ENCODE measurements at regions not wholly inside any gene's neighbourhood (a gene's known extent, or its start where the extent isn't known, plus 50 kb on each side); places are given as distances from the start of the nearest gene placed in this dataset.

DNA sequence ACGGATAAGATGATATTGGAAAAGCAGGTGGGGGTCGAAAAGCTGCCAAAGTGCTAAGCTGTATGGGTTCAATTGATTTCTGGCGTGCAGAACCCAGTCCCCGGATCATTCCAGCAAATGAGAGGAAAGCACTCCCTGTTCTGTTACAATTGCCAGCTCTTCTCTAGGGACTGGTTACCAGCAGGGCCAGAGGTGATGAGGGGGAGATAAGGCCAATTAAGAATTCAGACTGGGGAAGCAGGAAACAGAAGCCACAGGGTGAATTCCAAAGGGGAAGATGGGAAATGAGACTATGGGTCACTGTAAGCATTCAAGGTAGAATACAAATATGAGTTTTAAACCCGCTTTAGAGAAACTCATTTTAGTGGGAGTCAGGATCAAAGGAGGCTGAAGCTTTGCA, 349.4 kb upstream of the MAP3K7 start:
- DNase-seq (no peak), FAIRE-seq (no peak), ATAC-seq (no peak)
- H3K9me3 ChIP-seq = no peaks in the 10 kb centered on the region
- 83 to 86% methylated on average over 5 of the region's 5 CpGs for whole genome bisulfite sequencing, 2 donors
- H3K4me3 ChIP-seq = no peak overlapping the region
- no peaks in the 10 kb centered on the region for H3K27me3 ChIP-seq
- H3K36me3 ChIP-seq = no peaks in the 10 kb centered on the region
- intact Hi-C loops (cut with DNase I) = no loop called here
- TF ChIP-seq, protein P1, sequence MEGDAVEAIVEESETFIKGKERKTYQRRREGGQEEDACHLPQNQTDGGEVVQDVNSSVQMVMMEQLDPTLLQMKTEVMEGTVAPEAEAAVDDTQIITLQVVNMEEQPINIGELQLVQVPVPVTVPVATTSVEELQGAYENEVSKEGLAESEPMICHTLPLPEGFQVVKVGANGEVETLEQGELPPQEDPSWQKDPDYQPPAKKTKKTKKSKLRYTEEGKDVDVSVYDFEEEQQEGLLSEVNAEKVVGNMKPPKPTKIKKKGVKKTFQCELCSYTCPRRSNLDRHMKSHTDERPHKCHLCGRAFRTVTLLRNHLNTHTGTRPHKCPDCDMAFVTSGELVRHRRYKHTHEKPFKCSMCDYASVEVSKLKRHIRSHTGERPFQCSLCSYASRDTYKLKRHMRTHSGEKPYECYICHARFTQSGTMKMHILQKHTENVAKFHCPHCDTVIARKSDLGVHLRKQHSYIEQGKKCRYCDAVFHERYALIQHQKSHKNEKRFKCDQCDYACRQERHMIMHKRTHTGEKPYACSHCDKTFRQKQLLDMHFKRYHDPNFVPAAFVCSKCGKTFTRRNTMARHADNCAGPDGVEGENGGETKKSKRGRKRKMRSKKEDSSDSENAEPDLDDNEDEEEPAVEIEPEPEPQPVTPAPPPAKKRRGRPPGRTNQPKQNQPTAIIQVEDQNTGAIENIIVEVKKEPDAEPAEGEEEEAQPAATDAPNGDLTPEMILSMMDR (IDR thresholded peaks at IDR 0.05) = no peak
- no peaks in the 10 kb centered on the region for H3K4me1 ChIP-seq
- H3K27ac ChIP-seq = no peak overlapping the region

DNA sequence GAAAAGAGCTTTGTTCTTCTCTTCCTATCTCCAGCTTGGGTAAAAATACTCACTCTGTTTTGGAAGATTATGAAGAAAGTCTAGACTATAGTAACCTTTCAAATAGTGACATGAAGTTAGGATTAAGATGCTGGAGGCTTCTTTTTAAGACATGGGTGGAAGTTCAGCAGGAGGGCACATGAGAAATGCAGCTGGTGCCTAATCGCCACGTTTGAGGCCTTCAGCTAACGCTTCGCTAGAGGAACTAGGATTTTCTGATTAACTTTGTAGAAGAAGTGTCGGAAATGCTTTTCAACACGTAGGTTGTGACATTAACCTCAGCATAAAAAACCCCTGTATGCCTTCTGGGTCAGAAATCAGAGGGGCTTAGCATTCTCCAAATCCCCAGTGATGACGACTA, 348.1 kb upstream of the MAP3K7 start:
- no peaks in the 10 kb centered on the region for H3K36me3 ChIP-seq
- no peaks in the 10 kb centered on the region for H3K4me1 ChIP-seq
- no peak overlapping the region for H3K27ac ChIP-seq
- TF ChIP-seq, protein P1 (IDR thresholded peaks at IDR 0.05) = no peak
- H3K4me3 ChIP-seq = no peak overlapping the region
- DNase-seq (no peak), ATAC-seq (no peak), FAIRE-seq (no peak)
- no peaks in the 10 kb centered on the region for H3K27me3 ChIP-seq
- WGBS, 2 donors = 85 to 90% methylated on average over 7 of the region's 7 CpGs
- H3K9me3 ChIP-seq = no peaks in the 10 kb centered on the region
- intact Hi-C loops (cut with DNase I) = no loop called here

DNA sequence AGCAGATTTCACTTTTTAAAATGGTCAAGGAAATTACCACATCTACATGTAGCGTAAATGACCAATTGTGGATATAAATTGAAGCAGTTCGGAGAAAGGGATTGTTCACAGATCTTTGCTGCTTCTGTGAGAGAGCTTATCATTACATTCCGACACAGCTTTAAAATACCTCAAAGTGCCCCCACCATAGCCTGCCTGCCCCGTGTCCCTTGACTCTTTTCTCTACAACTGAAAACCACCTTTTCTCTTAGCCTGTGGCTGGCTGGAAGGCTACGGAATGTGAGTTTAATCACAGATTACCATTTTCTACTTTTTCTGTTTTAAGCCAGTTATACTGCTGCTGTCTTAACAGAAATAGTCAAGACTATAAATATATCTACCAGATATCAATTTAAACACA, 347.2 kb upstream of the MAP3K7 start:
- H3K4me1 ChIP-seq = no peaks in the 10 kb centered on the region
- H3K9me3 ChIP-seq = no peaks in the 10 kb centered on the region
- DNase-seq = no peak
- H3K36me3 ChIP-seq = no peaks in the 10 kb centered on the region
- no peak overlapping the region for H3K27ac ChIP-seq
- TF ChIP-seq, protein P1 (IDR thresholded peaks at IDR 0.05) = no peak
- intact Hi-C loops (cut with DNase I) = no loop called here
- no peak overlapping the region for H3K4me3 ChIP-seq
- no peaks in the 10 kb centered on the region for H3K27me3 ChIP-seq
- no peak for FAIRE-seq
- ATAC-seq = no peak
- 89 to 93% methylated on average over 5 of the region's 5 CpGs for WGBS, 2 donors

DNA sequence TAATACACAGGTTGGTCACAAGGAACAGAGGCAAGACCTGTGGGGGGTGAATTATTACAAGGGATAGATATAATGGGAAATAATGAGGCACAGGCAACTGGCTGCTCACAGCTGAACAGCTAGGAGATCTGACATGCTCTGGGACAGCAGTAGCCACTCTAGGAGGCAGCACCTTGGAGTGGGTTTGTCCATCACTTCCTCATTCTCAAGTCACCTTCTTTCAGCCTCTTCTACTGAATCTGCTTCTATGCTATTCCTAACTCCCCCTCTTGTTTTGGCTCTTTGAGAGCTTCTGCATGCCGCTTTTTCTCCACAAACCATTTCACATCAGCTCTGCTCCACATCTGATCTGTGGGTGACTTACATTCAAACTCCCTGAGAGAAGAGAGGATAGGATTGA, 345.5 kb upstream of the MAP3K7 start:
- 88 to 89% methylated on average over 1 of the region's 1 CpG for WGBS, 2 donors
- Histone ChIP-seq H3K27me3 (no peaks in the 10 kb centered on the region), H3K36me3 (no peaks in the 10 kb centered on the region), H3K27ac (no peak overlapping the region), H3K9me3 (no peaks in the 10 kb centered on the region), H3K4me3 (no peak overlapping the region), H3K4me1 (no peaks in the 10 kb centered on the region)
- FAIRE-seq (no peak), ATAC-seq (no peak), DNase-seq (no peak)
- intact Hi-C loops (cut with DNase I) = no loop called here
- TF ChIP-seq, protein P1 (IDR thresholded peaks at IDR 0.05) = no peak

DNA sequence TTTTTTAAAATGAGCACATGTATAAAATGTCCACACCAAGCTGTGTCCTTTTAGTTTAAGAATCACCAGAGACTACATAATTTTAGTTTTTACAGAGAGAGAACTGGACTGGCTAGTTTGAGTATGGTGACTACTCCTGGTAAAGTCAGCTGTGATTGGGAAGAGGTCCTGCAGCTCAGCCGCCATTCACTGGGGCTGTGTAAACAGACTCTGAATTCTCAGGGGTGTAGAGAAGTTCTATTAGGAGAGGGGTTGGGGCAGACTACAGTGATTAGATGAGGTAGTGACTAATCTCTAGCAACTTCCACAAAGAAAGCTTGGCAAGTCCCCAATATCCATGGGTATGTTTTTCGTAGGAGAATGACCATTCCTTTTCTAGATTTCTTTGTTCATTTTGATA, 341.2 kb upstream of the MAP3K7 start:
- peaks cover 0 to 8% (median 0%) of the 10 kb centered on the region in 3 donors for H3K4me1 ChIP-seq
- WGBS, 2 donors = 78 to 83% methylated on average over 2 of the region's 2 CpGs
- H3K4me3 ChIP-seq = no peak overlapping the region
- TF ChIP-seq, protein P1 (IDR thresholded peaks at IDR 0.05) = no peak
- H3K36me3 ChIP-seq = no peaks in the 10 kb centered on the region
- intact Hi-C loops (cut with DNase I) = no loop called here
- no peak for FAIRE-seq
- H3K27ac ChIP-seq = no peak overlapping the region
- no peak for ATAC-seq
- H3K27me3 ChIP-seq = no peaks in the 10 kb centered on the region
- H3K9me3 ChIP-seq = no peaks in the 10 kb centered on the region
- DNase-seq = no peak
